CD4-positive, alpha-beta T cell treated with Interleukin-15 for 4 hours (primary cell): ENCODE measurements at regions not wholly inside any gene's neighbourhood (a gene's known extent, or its start where the extent isn't known, plus 50 kb on each side); places are given as distances from the start of the nearest gene placed in this dataset.
"Not testable (repeated sequence)": the region's sequence is repeated elsewhere in the genome, so short reads cannot be mapped to it uniquely, and the experiment has no call there.

Experiments used
- DNase-seq: peaks from one replicate; pipeline ENCODE4 v3.0.0-alpha.2; 2020; ENCODE audit warnings: low spot score

GRCh38 chr4:81314897-81315470 lies 100.0 kb upstream of the PRKG2 start:
- DNase-seq: no peak

GRCh38 chr4:81314196-81314896 lies 99.3 kb upstream of the PRKG2 start:
- no peak for DNase-seq

DNA sequence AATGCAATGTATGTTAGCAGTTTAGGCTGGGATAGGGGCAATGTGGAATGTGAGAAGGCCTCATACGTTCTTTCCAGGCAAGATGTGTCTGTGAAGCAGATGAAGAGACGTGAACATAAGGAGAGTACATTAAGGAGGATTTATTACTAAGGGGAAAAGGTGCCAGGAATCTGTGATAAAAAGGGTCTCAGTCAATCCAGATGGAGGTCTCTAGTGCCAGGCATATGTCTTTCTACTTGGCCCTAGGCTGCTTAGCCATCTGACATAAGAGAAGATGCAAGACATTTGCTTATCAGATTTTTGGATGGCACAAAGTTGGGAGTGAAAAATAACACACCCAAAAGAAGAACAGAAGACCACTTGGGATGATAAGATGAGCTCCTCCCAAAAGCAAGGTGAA lies 93.0 kb upstream of the PRKG2 start:
- DNase-seq: no peak

- DNase-seq: no peak
Measured at GRCh38 chr4:81304871-81305270, 89.8 kb upstream of the PRKG2 start.

DNA sequence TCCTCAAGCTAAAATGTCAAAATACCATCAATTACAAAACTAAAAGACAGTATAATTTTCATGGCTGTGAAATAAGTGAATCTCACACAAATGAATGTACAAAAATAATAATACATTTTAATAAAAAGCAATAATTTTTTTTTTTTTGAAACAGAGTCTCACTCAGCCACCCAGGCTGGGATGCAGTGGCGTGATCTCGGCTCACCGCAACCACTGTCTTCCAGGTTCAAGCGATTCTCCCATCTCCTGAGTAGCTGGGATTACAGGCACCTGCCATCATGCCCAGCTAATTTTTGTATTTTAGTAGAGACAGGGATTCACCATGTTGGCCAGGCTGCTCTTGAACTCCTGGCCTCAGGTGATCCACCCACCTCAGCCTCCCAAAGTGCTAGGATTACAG lies 85.3 kb upstream of the PRKG2 start:
- DNase-seq: not testable (repeated sequence)

- DNase-seq: no peak
Measured at GRCh38 chr4:81290813-81291212, 75.8 kb upstream of the PRKG2 start.

GRCh38 chr4:81287101-81287500 lies 72.1 kb upstream of the PRKG2 start:
- no peak for DNase-seq

- DNase-seq: no peak
Measured at GRCh38 chr4:81282131-81282530, 67.1 kb upstream of the PRKG2 start.

DNA sequence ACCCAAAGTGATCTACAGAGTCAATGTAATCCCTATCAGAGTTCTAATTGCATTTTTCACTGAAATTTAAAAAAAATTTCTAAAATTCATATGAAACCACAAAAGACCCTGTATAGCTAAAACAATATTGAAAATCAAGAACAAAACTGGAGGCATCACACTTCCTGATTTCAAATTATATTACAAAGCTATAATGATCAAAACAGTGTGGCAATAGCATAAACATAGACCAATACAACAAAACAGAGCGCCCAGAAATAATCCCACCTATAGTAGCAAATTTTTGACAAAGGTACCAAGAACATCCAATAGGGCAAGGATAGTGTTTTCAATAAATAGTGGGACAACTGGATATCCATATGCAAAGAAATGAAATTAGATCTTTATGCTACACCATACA lies 59.4 kb upstream of the PRKG2 start:
- DNase-seq: no peak

DNA sequence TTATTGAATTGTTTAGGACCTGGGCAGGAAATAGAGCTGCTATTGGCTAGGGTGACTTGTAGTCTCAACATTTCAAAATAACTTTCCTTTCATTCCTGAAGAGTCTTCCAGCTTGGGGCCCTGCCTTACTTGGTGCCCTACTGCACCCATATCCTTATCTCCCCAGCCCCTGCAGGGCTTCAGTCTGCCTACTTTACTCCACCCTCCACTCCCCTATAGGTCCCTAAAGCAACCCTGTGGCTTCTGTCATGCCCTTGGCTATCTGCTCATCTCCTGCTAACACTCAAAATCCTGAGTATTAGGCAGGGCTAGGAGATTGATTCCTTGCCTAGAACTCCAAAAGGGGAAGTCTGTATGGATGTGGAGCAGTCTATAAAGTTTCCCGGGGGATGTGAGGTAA lies 57.6 kb upstream of the PRKG2 start:
- no peak for DNase-seq
